Suppressor macrophage treated with lipopolysaccharide for 1 hour (primary cell): ENCODE measurements at regions not wholly inside any gene's neighbourhood (a gene's known extent, or its start where the extent isn't known, plus 50 kb on each side); places are given as distances from the start of the nearest gene placed in this dataset.
"Not testable (repeated sequence)": the region's sequence is repeated elsewhere in the genome, so short reads cannot be mapped to it uniquely, and the experiment has no call there.

Experiments used
- DNase-seq, 3 donors: peaks; one replicate each; pipeline ENCODE4 v3.0.0-alpha.2; 2020 to 2022

DNA sequence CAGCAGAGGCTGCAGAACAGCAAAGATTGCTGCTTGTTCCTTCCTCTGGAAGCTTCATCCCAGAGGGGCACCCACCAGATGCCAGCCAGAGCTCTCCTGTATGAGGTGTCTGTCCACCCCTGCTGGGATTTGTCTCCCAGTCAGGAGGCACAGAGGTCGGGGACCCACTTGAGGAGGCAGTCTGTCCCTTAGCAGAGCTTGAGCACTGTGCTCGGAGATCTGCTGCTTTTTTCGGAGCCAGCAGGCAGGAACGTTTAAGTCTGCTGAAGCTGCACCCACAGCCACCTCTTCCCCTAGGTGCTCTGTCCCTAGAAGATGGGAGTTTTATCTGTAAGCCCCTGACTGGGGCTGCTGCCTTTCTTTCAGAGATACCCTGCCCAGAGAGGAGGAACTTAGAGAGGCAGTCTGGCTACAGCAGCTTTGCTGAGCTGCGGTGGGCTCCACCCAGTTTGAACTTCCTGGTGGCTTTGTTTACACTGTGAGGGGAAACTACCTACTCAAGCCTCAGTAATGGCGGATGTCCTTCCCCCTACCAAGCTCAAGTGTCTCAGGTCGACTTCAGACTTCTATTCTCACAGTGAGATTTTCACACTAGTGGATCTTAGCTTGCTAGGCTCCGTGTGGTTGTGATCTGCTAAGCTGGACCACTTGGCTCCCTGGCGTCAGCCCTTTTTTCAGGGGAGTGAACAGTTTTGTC lies 101.8 kb upstream of the GLRA1 start:
- DNase-seq: not testable (repeated sequence)

DNA sequence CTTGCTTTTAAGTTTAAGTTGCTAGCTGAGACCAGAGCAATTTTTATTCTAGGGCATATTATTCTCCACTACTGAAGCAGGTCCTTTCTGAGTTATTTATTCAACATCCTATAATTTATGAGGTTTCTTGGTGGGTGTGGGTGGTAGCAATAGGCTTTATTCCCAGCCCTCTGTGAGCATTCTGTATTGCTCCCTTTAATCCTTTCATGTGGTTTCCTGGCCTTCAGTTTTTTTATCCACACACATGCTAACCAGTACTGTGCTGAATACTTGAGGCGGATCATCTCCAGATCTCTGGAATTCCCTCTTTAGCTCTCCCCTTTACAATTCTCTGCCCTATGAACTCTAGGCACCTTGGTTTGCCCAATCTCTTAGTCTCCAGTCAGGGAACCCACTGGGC lies 91.8 kb upstream of the GLRA1 start:
- DNase-seq: no peak

DNA sequence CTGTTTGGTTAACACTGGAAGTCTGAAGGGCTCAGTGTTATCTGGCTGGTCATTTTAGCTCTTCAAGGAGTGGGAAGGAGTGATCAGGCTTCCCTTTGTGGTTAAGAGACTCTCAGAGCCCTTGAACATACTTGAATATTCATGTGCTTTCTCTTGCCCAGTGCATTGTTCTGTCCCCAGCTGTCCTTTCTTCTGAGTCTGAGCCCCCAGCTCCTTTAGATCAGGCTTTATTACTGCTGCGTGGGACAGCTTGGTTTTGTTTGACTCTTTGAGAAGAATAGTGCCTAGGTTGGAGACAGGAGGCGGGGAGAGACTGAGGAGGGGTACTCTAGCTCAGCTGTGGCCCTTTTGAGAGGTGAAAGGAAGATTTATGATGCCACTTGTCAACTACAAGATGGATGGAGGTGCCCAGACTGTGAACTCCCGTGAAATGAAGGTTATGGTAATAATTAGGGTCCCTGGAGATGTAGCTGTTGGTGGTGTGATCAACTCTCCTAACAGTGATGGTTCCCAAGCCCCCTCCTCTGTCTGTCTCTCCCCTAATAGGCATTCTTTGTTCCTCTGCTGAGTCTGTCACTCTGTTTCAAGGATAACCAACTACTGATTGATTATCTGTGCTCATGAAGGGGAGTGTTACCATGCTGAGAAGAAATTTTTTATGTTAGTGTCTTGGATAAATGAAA lies 83.1 kb upstream of the GLRA1 start:
- no peak for DNase-seq

DNA sequence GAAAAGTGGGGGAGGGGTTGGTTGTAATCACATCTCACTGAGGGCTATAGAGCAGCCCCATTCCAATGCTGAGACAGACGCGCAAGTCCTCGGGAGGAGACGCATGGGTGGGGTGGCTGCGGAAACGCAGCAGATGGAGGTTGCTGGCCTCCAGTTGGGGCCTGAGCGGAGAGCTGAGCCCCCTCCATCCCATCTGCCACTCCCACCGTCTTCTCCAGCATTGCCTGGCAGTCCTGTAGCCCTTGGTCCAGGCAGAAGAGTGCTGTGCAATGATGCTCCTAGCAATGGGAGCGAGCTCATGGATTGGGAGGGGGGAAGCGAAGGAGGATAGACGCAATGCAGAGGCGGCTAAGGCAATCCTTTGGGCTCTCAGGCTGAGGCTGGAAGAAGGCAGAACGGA lies 79.4 kb upstream of the GLRA1 start:
- DNase-seq: no peak
